Adrenal gland (tissue), 9 donors: ENCODE measurements at regions not wholly inside any gene's neighbourhood (a gene's known extent, or its start where the extent isn't known, plus 50 kb on each side); places are given as distances from the start of the nearest gene placed in this dataset.
A peak's percentile ranks its signal among the peaks of the same experiment; 100 is the strongest.
"Not testable (repeated sequence)": the region's sequence is repeated elsewhere in the genome, so short reads cannot be mapped to it uniquely, and the experiment has no call there.

ENCODE experiments used
- DNase-seq, 7 donors: peaks; one replicate each; pipeline ENCODE4 v3.0.0-alpha.2; 2019 to 2020
- H3K27ac ChIP-seq, 5 donors: fragments of 200-600 bp; sonication (generic) in 4 of 5; 1 replicate in 3 of 5; 2 replicates in 2 of 5; pipeline versions ENCODE4 v1.5.1 to v1.8.0; 2016 to 2020; ENCODE audit warnings: mild to moderate bottlenecking in 1 of 5
- H3K27me3 ChIP-seq: fragments of 200-600 bp; 2 replicates; pipeline ENCODE4 v1.8.0; 2021
- H3K36me3 ChIP-seq, 2 donors: fragments of 200-600 bp; replicated peaks in 1 of 2; 1 replicate in 1 of 2; 2 replicates in 1 of 2; pipeline versions ENCODE4 v1.5.1 to v1.8.0; 2018 to 2022
- H3K4me1 ChIP-seq, 2 donors: fragments of 200-600 bp; replicated peaks in 1 of 2; 1 replicate in 1 of 2; 2 replicates in 1 of 2; pipeline versions ENCODE4 v1.5.1 to v1.8.0; 2018 to 2021
- H3K4me3 ChIP-seq, 4 donors: fragments of 200-600 bp; sonication (generic) in 3 of 4; one replicate each; pipeline ENCODE4 v1.5.1; 2016 to 2018
- H3K9me3 ChIP-seq, 3 donors: fragments of 200-600 bp; sonication (generic) in 1 of 3; replicated peaks in 1 of 3; 1 replicate in 2 of 3; 2 replicates in 1 of 3; pipeline versions ENCODE4 v1.5.1 to v1.8.0; 2016 to 2021
- POLR2A ChIP-seq, 2 donors: fragments of 450-650 bp; IDR thresholded peaks; one replicate each; pipeline ENCODE4 v1.6.1; 2017; ENCODE audit warnings: antibody characterized with exemption in 2 of 2, mild to moderate bottlenecking in 2 of 2, moderate library complexity in 1 of 2
- WGBS, 4 donors: extraction: QIAGEN DNeasy Blood & Tissue Kit in 2 of 4; methylation state at CpG; one replicate each; pipeline versions ENCODE4 v1.1.5 to v1.1.7; 2013 to 2017; 5-methylcytosine and 5-hydroxymethylcytosine counted together
- intact Hi-C, 2 donors: fragments of 100-400 bp; cut with DNase I; formaldehyde crosslinking; loops; one replicate each; pipeline versions ENCODE4 v1.14.1 to v1.15.0; 2022 to 2023
- TF ChIP-seq, protein P1 (sequence below), 6 experiments: fragments of 450-650 bp in 4 of 6; fragments of 200-600 bp in 2 of 6; sonication (generic) in 1 of 6; IDR thresholded peaks; 1 replicate in 5 of 6; 2 replicates in 1 of 6; pipeline versions ENCODE4 v1.5.1 to v1.8.0; 2016 to 2021; ENCODE audit warnings: antibody characterized with exemption in 6 of 6, mild to moderate bottlenecking in 2 of 6, moderate library complexity in 1 of 6
- donor health status: healthy with polysubstance abuse.
- donor health status: Bipolar disorder and iron deficiency.
- donor health status: DM: yes; HTN: yes; CAD: no.
- donor health status: DM: no; HTN: no; CAD: no.
- donor health status: DM: no; HTN: no; CAD: no.

DNA sequence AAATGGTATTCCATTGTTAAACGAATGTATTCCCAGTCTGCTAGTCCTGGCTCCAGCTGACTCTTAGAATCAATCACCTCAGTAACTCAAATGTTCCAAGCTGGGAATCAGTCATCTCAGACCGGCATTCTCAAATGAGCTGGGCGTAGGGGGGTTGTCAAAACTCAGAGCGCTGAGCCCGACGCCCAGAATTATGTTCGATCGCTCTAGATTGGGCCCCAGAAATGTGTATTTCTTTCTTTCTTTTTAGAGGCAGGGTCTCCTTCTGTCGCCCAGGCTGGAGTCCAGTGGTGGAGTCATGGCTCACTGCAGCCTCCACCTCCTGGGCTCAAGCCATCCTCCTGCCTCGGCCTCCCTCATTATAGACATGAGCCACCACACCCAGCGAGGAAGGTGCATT, 99.3 kb upstream of the IGF1R start:
- no peak for TF ChIP-seq POLR2A (IDR thresholded peaks at IDR 0.05)
- TF ChIP-seq, protein P1, sequence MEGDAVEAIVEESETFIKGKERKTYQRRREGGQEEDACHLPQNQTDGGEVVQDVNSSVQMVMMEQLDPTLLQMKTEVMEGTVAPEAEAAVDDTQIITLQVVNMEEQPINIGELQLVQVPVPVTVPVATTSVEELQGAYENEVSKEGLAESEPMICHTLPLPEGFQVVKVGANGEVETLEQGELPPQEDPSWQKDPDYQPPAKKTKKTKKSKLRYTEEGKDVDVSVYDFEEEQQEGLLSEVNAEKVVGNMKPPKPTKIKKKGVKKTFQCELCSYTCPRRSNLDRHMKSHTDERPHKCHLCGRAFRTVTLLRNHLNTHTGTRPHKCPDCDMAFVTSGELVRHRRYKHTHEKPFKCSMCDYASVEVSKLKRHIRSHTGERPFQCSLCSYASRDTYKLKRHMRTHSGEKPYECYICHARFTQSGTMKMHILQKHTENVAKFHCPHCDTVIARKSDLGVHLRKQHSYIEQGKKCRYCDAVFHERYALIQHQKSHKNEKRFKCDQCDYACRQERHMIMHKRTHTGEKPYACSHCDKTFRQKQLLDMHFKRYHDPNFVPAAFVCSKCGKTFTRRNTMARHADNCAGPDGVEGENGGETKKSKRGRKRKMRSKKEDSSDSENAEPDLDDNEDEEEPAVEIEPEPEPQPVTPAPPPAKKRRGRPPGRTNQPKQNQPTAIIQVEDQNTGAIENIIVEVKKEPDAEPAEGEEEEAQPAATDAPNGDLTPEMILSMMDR (IDR thresholded peaks at IDR 0.05) = no peak
- H3K4me3 ChIP-seq = peak overlapping the region in 1 of 4 donors; percentile 54
- H3K4me1 ChIP-seq = peaks cover 10 to 13% of the 10 kb centered on the region in 2 donors
- no peak for DNase-seq
- peak overlapping the region in 1 of 5 donors; percentile 23 for H3K27ac ChIP-seq
- H3K9me3 ChIP-seq = no peaks in the 10 kb centered on the region
- intact Hi-C loops = no loop called here
- H3K36me3 ChIP-seq = no peaks in the 10 kb centered on the region
- no peaks in the 10 kb centered on the region for H3K27me3 ChIP-seq
- 55 to 70% (median 62%) methylated on average over 11 of the region's 11 CpGs for WGBS, 4 donors

- Histone ChIP-seq H3K4me1 (peaks cover 10 to 13% of the 10 kb centered on the region in 2 donors), H3K9me3 (no peaks in the 10 kb centered on the region), H3K36me3 (no peaks in the 10 kb centered on the region), H3K27ac (no peak overlapping the region), H3K4me3 (no peak overlapping the region), H3K27me3 (no peaks in the 10 kb centered on the region)
- DNase-seq = no peak
- intact Hi-C loops = no loop called here
- TF ChIP-seq, protein P1 (IDR thresholded peaks at IDR 0.05) = no peak
- no peak for TF ChIP-seq POLR2A (IDR thresholded peaks at IDR 0.05)
- WGBS, 4 donors = 89 to 98% (median 94%) methylated on average over 11 to 26 of the region's 26 CpGs
Measured at GRCh38 chr15:98549741-98550140, 98.6 kb upstream of the IGF1R start.

DNA sequence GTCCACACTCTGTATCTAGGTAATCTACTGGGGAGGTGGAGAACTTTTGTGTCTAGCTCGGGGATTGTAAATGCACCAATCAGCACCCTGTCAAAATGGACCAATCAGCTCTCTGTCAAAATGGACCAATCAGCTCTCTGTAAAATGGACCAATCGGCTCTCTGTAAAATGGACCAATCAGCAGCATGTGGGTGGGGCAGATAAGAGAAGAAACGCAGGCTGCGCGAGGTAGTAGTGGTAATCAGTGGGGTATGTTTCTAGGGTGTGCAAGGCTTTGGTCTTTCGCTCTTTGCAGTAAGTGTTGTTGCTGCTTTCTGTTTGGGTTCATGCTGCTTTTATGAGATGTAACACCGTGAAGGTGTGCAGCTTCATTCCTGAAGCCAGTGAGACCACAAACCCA, 98.0 kb upstream of the IGF1R start:
- H3K9me3 ChIP-seq, H3K36me3 ChIP-seq, DNase-seq, H3K4me3 ChIP-seq, H3K27ac ChIP-seq, H3K27me3 ChIP-seq, intact Hi-C loops: not testable (repeated sequence)
- peaks cover 10 to 13% of the 10 kb centered on the region in 2 donors for H3K4me1 ChIP-seq
- 91 to 95% (median 94%) methylated on average over 7 of the region's 7 CpGs for WGBS, 4 donors

- no peak overlapping the region for H3K27ac ChIP-seq
- no peaks in the 10 kb centered on the region for H3K27me3 ChIP-seq
- no peak for DNase-seq
- H3K4me3 ChIP-seq = no peak overlapping the region
- intact Hi-C loops = no loop called here
- H3K9me3 ChIP-seq = no peaks in the 10 kb centered on the region
- H3K4me1 ChIP-seq = peaks cover 10 to 13% of the 10 kb centered on the region in 2 donors
- WGBS, 4 donors = 83 to 87% (median 84%) methylated on average over 11 of the region's 11 CpGs
- TF ChIP-seq POLR2A (IDR thresholded peaks at IDR 0.05) = no peak
- TF ChIP-seq, protein P1 (IDR thresholded peaks at IDR 0.05) = no peak
- H3K36me3 ChIP-seq = no peaks in the 10 kb centered on the region
Measured at GRCh38 chr15:98551936-98552562, 96.3 kb upstream of the IGF1R start.
